ENCODE measurements at regions not wholly inside any gene's neighbourhood (a gene's known extent, or its start where the extent isn't known, plus 50 kb on each side); places are given as distances from the start of the nearest gene placed in this dataset.
"Not testable (repeated sequence)": the region's sequence is repeated elsewhere in the genome, so short reads cannot be mapped to it uniquely, and the experiment has no call there.

- TF ChIP-seq POLR2A (IDR thresholded peaks at IDR 0.05) (no peak), CTCF (IDR thresholded peaks at IDR 0.05) (no peak), POLR2AphosphoS5 (IDR thresholded peaks at IDR 0.05) (no peak)
- no peaks in the 10 kb centered on the region for H3K27me3 ChIP-seq
- H3K36me3 ChIP-seq = no peaks in the 10 kb centered on the region
- no peak overlapping the region for H3K4me3 ChIP-seq
- DNase-seq = no peak
- no peak overlapping the region for H3K27ac ChIP-seq
- peaks cover 0 to 18% (median 0%) of the 10 kb centered on the region in 4 donors for H3K4me1 ChIP-seq
- intact Hi-C loops (cut with DNase I; ENCODE audit: low total_unique reads) = no loop called here
- no peaks in the 10 kb centered on the region for H3K9me3 ChIP-seq
- WGBS, 5 donors = 88 to 91% (median 90%) methylated on average over 11 of the region's 11 CpGs
These were observed 124.5 kb upstream of the FAM20C start for GRCh38 chr7:67661-68395.

DNA sequence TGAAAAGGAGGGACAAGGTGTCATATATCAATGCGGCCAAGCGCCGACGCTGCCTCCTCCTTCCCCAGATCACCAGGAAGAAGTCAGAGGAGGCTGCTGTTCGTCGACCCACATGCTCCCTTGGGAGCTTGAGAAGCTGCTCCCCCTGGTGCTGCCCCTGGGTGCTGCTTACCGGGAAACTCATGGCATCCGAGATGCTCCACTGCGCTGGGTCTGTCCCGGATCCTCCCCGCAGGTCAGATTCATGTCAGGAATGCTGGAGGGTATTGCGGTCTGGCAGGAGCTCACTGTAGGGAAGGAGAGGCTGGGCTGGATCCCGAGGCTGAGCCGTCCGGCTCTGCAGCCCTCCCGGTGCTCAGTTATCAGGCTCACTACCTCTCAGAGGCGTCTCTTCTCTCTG, 123.7 kb upstream of the FAM20C start:
- intact Hi-C loops (cut with DNase I; ENCODE audit: low total_unique reads) = no loop called here
- Histone ChIP-seq H3K27me3 (no peaks in the 10 kb centered on the region), H3K9me3 (no peaks in the 10 kb centered on the region), H3K4me3 (no peak overlapping the region), H3K27ac (peak overlapping the region in 1 of 5 donors; percentile 27), H3K36me3 (no peaks in the 10 kb centered on the region), H3K4me1 (peaks cover 0 to 14% (median 0%) of the 10 kb centered on the region in 4 donors)
- DNase-seq = no peak
- WGBS, 5 donors = 87 to 90% (median 88%) methylated on average over 17 of the region's 17 CpGs
- TF ChIP-seq CTCF (IDR thresholded peaks at IDR 0.05) (no peak), EP300 (IDR thresholded peaks at IDR 0.05) (no peak), POLR2A (IDR thresholded peaks at IDR 0.05) (no peak), POLR2AphosphoS5 (IDR thresholded peaks at IDR 0.05) (no peak)

GRCh38 chr7:69052-69451, 123.3 kb upstream of the FAM20C start:
- H3K27ac ChIP-seq; H3K27me3 ChIP-seq; H3K36me3 ChIP-seq; H3K4me3 ChIP-seq; DNase-seq; H3K4me1 ChIP-seq; H3K9me3 ChIP-seq; intact Hi-C loops (cut with DNase I; ENCODE audit: low total_unique reads): not testable (repeated sequence)
- no CpG with 5 or more reads among the region's 4 CpGs for WGBS, 5 donors

GRCh38 chr7:69499-70123, 122.8 kb upstream of the FAM20C start:
- 49 to 77% (median 72%) methylated on average over 7 to 10 of the region's 11 CpGs for WGBS, 5 donors
- H3K27me3 ChIP-seq; intact Hi-C loops (cut with DNase I; ENCODE audit: low total_unique reads); DNase-seq; H3K9me3 ChIP-seq; H3K27ac ChIP-seq; H3K4me1 ChIP-seq; H3K36me3 ChIP-seq; H3K4me3 ChIP-seq: not testable (repeated sequence)

- H3K9me3 ChIP-seq; H3K4me3 ChIP-seq; DNase-seq; intact Hi-C loops (cut with DNase I; ENCODE audit: low total_unique reads); H3K27me3 ChIP-seq; H3K4me1 ChIP-seq; H3K36me3 ChIP-seq: not testable (repeated sequence)
- H3K27ac ChIP-seq = peak overlapping the region in 1 of 5 donors; percentile 53
- WGBS, 5 donors = 31 to 73% (median 58%) methylated on average over 2 to 3 of the region's 4 CpGs
These were observed 122.2 kb upstream of the FAM20C start for GRCh38 chr7:70207-70606.

DNA sequence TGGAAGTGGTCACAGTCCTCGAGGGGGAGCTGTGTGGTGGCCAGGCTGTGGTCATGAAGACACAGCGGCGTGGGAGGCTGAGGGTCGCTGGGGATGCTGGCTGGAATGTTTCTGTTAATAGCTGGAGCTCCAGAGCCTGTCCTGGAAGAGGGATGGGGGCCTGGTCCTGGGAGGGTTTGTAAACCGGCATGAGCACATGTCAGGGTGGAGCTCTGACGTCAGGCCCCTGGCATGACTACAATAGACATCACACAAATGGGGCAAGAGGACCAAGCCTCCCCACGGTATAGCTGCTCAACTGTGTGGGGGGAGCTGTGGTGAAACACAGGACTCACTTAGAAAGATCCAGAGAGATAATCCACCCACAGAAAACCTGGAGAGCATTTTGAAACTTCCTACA, 121.4 kb upstream of the FAM20C start:
- H3K27me3 ChIP-seq; H3K36me3 ChIP-seq; intact Hi-C loops (cut with DNase I; ENCODE audit: low total_unique reads); H3K9me3 ChIP-seq; H3K4me1 ChIP-seq; H3K4me3 ChIP-seq: not testable (repeated sequence)
- DNase-seq = peak; percentile 51 to 85
- WGBS, 5 donors = 38 to 45% (median 42%) methylated on average over 6 to 7 of the region's 7 CpGs
- H3K27ac ChIP-seq = peak overlapping the region in 1 of 5 donors; percentile 53

DNA sequence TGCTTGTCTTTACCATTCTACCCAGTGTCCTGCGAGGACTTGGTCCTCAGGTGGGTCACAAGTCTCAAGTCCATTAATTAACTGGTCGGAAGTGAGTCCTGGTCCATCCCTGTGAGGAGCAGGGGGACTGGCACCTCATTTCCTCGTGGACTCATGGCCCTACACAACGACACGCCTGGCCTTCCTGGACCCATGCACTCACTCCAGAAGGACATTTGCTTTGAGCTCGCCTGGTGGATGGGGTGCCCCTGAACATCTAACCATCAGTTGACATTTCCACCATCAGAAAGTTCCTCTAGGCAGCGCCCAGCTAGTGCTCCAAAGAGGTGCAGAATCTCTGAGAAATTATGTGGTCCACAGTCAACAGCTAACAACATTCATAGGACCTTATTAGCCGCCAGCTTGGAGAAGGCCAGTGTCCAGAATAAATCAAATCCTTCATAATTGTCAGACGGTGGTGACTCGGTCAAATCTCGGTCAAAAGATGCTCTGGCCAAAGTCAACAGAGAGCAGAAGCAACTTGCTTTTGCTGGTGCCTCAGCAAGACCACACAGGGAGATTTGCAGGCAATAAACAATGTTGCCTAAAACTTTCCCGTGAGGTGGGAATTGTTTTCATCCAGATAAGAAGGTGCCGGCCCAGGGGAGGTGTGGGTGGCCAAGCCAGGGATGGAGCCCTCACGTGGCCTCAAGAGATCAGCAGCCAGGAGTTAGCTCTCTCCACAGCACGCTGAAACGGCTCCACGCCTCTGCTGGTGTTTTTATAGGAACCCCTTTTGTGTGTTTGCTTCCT, 119.9 kb upstream of the FAM20C start:
- H3K27me3 ChIP-seq; H3K4me1 ChIP-seq; H3K9me3 ChIP-seq; H3K36me3 ChIP-seq; H3K4me3 ChIP-seq; DNase-seq; intact Hi-C loops (cut with DNase I; ENCODE audit: low total_unique reads); H3K27ac ChIP-seq: not testable (repeated sequence)
- 47 to 81% (median 61%) methylated on average over 10 to 17 of the region's 17 CpGs for WGBS, 5 donors

DNA sequence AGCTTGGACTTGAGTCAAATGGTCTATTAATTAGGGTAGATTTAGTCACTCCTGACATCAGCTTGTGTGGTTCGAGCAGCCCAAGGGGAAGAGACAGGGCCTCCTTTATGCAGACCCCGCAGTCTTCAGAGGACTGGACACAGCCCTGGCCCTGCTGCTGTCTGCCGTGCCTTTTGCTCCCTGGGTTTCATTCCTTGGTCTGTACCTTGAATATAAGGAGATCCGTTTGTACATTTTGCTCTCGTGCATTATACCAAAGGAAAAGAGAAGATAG, 119.4 kb upstream of the FAM20C start:
- 33 to 71% methylated on average over 1 of the region's 5 CpGs; no CpG with 5 or more reads in 3 of the 5 donors for WGBS, 5 donors
- intact Hi-C loops (cut with DNase I; ENCODE audit: low total_unique reads); H3K9me3 ChIP-seq; H3K4me3 ChIP-seq; DNase-seq; H3K27ac ChIP-seq; H3K27me3 ChIP-seq; H3K36me3 ChIP-seq; H3K4me1 ChIP-seq: not testable (repeated sequence)

DNA sequence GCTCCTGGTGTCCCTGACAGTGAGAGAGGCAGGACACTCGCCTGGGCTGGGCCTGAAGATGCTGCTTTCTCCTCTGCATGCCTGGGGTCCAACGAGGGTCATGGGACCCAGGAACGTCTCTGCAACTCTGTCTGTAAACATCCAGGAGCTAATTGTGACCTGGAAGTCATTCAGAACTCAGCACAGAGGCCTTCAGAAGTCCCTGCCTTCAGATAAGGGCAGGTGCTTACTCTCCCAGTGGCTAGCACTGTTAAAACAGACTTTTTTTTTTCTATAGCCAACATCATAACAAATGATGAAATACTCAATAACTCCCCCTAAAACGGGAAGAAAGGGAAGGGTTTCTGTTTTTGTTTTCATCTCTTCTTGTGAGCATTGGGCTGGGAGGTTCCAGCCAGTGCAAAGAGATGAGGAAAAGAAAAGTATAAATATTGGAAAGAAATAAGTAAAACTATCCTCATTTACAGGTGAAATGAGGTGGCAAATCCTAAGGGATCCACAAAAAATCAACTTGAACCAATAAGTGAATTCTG, 118.3 kb upstream of the FAM20C start:
- H3K4me1 ChIP-seq; H3K4me3 ChIP-seq; H3K36me3 ChIP-seq; H3K9me3 ChIP-seq; intact Hi-C loops (cut with DNase I; ENCODE audit: low total_unique reads); H3K27me3 ChIP-seq; H3K27ac ChIP-seq; DNase-seq: not testable (repeated sequence)
- WGBS, 5 donors = 33 to 46% (median 38%) methylated on average over 4 of the region's 4 CpGs
